ENCODE measurements at regions not wholly inside any gene's neighbourhood (a gene's known extent, or its start where the extent isn't known, plus 50 kb on each side); places are given as distances from the start of the nearest gene placed in this dataset.
"Not testable (repeated sequence)": the region's sequence is repeated elsewhere in the genome, so short reads cannot be mapped to it uniquely, and the experiment has no call there.

- Histone ChIP-seq H3K36me3 (no peaks in the 10 kb centered on the region), H3K4me1 (ENCODE audit: low read depth) (no peaks in the 10 kb centered on the region), H3K9me3 (ENCODE audit: low read depth) (no peaks in the 10 kb centered on the region), H3K4me3 (no peak overlapping the region), H3K27me3 (no peaks in the 10 kb centered on the region), H3K27ac (no peak overlapping the region)
- no peak for DNase-seq (ENCODE audit: low read depth in 1 of 2, low spot score in 1 of 2)
- no peak for TF ChIP-seq CTCF (IDR thresholded peaks at IDR 0.05; ENCODE audit: low read depth, low read length)
Measured at GRCh38 chr4:84263415-84263814, 235.7 kb downstream of the NKX6-1 start.

GRCh38 chr4:84260495-84260894 is 238.6 kb downstream of the NKX6-1 start:
- no peak for TF ChIP-seq CTCF (IDR thresholded peaks at IDR 0.05; ENCODE audit: low read depth, low read length)
- Histone ChIP-seq H3K27me3 (no peaks in the 10 kb centered on the region), H3K4me1 (ENCODE audit: low read depth) (no peaks in the 10 kb centered on the region), H3K27ac (no peak overlapping the region), H3K9me3 (ENCODE audit: low read depth) (no peaks in the 10 kb centered on the region), H3K36me3 (no peaks in the 10 kb centered on the region), H3K4me3 (no peak overlapping the region)
- no peak for DNase-seq (ENCODE audit: low read depth in 1 of 2, low spot score in 1 of 2)

GRCh38 chr4:84258905-84259830 is 239.9 kb downstream of the NKX6-1 start:
- Histone ChIP-seq H3K36me3 (no peaks in the 10 kb centered on the region), H3K27me3 (no peaks in the 10 kb centered on the region), H3K4me3 (no peak overlapping the region), H3K27ac (no peak overlapping the region), H3K4me1 (ENCODE audit: low read depth) (no peaks in the 10 kb centered on the region), H3K9me3 (ENCODE audit: low read depth) (no peaks in the 10 kb centered on the region)
- DNase-seq (ENCODE audit: low read depth in 1 of 2, low spot score in 1 of 2) = peak in 1 of 2 donors; percentile 21
- TF ChIP-seq CTCF (IDR thresholded peaks at IDR 0.05; ENCODE audit: low read depth, low read length) = peak; percentile 53

GRCh38 chr4:84254537-84254936 is 244.6 kb downstream of the NKX6-1 start:
- DNase-seq (ENCODE audit: low read depth in 1 of 2, low spot score in 1 of 2) = no peak
- TF ChIP-seq CTCF (IDR thresholded peaks at IDR 0.05; ENCODE audit: low read depth, low read length) = no peak
- Histone ChIP-seq H3K27me3 (no peaks in the 10 kb centered on the region), H3K4me3 (no peak overlapping the region), H3K27ac (no peak overlapping the region), H3K4me1 (ENCODE audit: low read depth) (no peaks in the 10 kb centered on the region), H3K36me3 (no peaks in the 10 kb centered on the region), H3K9me3 (ENCODE audit: low read depth) (no peaks in the 10 kb centered on the region)

- no peak for TF ChIP-seq CTCF (IDR thresholded peaks at IDR 0.05; ENCODE audit: low read depth, low read length)
- Histone ChIP-seq H3K27me3 (no peaks in the 10 kb centered on the region), H3K27ac (no peak overlapping the region), H3K4me3 (no peak overlapping the region), H3K36me3 (no peaks in the 10 kb centered on the region), H3K4me1 (ENCODE audit: low read depth) (no peaks in the 10 kb centered on the region), H3K9me3 (ENCODE audit: low read depth) (no peaks in the 10 kb centered on the region)
- no peak for DNase-seq (ENCODE audit: low read depth in 1 of 2, low spot score in 1 of 2)
Measured at GRCh38 chr4:84249521-84249920, 249.6 kb downstream of the NKX6-1 start.

- not testable (repeated sequence) for DNase-seq (ENCODE audit: low read depth in 1 of 2, low spot score in 1 of 2); H3K4me1 ChIP-seq (ENCODE audit: low read depth); H3K27ac ChIP-seq; H3K9me3 ChIP-seq (ENCODE audit: low read depth); H3K4me3 ChIP-seq; H3K27me3 ChIP-seq; H3K36me3 ChIP-seq
Measured at GRCh38 chr4:84245042-84245441, 254.1 kb downstream of the NKX6-1 start.

- not testable (repeated sequence) for H3K27ac ChIP-seq; H3K9me3 ChIP-seq (ENCODE audit: low read depth); H3K4me3 ChIP-seq; H3K36me3 ChIP-seq; H3K4me1 ChIP-seq (ENCODE audit: low read depth); H3K27me3 ChIP-seq; DNase-seq (ENCODE audit: low read depth in 1 of 2, low spot score in 1 of 2)
Measured at GRCh38 chr4:84244346-84244801, 254.7 kb downstream of the NKX6-1 start.
